Skeletal muscle satellite cell (primary cell): ENCODE measurements at regions not wholly inside any gene's neighbourhood (a gene's known extent, or its start where the extent isn't known, plus 50 kb on each side); places are given as distances from the start of the nearest gene placed in this dataset.
A peak's percentile ranks its signal among the peaks of the same experiment; 100 is the strongest.

Experiments
- H3K27me3 ChIP-seq: 2 replicates; pipeline ENCODE4 v1.7.0; 2013; ENCODE audit warnings: low read length; ENCODE audit not compliant: control insufficient read depth, insufficient read depth
- H3K36me3 ChIP-seq: 2 replicates; pipeline ENCODE4 v1.7.0; 2013; ENCODE audit warnings: mild to moderate bottlenecking, control low read depth, low read length; ENCODE audit not compliant: insufficient read depth
- H3K4me1 ChIP-seq: 2 replicates; pipeline ENCODE4 v1.7.0; 2013; ENCODE audit warnings: low read length; ENCODE audit not compliant: control insufficient read depth, insufficient read depth
- H3K4me2 ChIP-seq: 2 replicates; pipeline ENCODE4 v1.7.0; 2013; ENCODE audit warnings: mild to moderate bottlenecking, low read length
- H3K4me3 ChIP-seq: 2 replicates; pipeline ENCODE4 v1.7.0; 2013; ENCODE audit warnings: low read length
- H3K9ac ChIP-seq: 2 replicates; pipeline ENCODE4 v1.7.0; 2013; ENCODE audit warnings: mild to moderate bottlenecking, low read depth, low read length, moderate library complexity
- H3K9me3 ChIP-seq: replicated peaks from 2 replicates; pipeline ENCODE4 v1.7.0; 2013; ENCODE audit warnings: mild to moderate bottlenecking, control low read depth, low read length

GRCh38 chr2:225994748-225995405 is 595.4 kb downstream of the NYAP2 start:
- Histone ChIP-seq H3K4me2 (no peak overlapping the region), H3K4me1 (peaks cover 24% of the 10 kb centered on the region), H3K9me3 (no peaks in the 10 kb centered on the region), H3K4me3 (no peak overlapping the region), H3K9ac (no peak overlapping the region), H3K36me3 (no peaks in the 10 kb centered on the region), H3K27me3 (no peaks in the 10 kb centered on the region)

- Histone ChIP-seq H3K4me1 (peaks cover 24% of the 10 kb centered on the region), H3K4me2 (no peak overlapping the region), H3K9me3 (no peaks in the 10 kb centered on the region), H3K4me3 (no peak overlapping the region), H3K27me3 (no peaks in the 10 kb centered on the region), H3K36me3 (no peaks in the 10 kb centered on the region), H3K9ac (no peak overlapping the region)
These were observed 593.9 kb downstream of the NYAP2 start for GRCh38 chr2:225993430-225993829.

GRCh38 chr2:225989809-225990208 is 590.3 kb downstream of the NYAP2 start:
- Histone ChIP-seq H3K9ac (no peak overlapping the region), H3K27me3 (no peaks in the 10 kb centered on the region), H3K9me3 (no peaks in the 10 kb centered on the region), H3K4me2 (no peak overlapping the region), H3K36me3 (no peaks in the 10 kb centered on the region), H3K4me1 (peaks cover under 1% of the 10 kb centered on the region), H3K4me3 (no peak overlapping the region)

GRCh38 chr2:225980372-225980771 is 580.9 kb downstream of the NYAP2 start:
- no peak overlapping the region for H3K4me3 ChIP-seq
- no peak overlapping the region for H3K9ac ChIP-seq
- no peaks in the 10 kb centered on the region for H3K36me3 ChIP-seq
- no peaks in the 10 kb centered on the region for H3K9me3 ChIP-seq
- no peaks in the 10 kb centered on the region for H3K27me3 ChIP-seq
- no peak overlapping the region for H3K4me2 ChIP-seq
- no peaks in the 10 kb centered on the region for H3K4me1 ChIP-seq

GRCh38 chr2:225971433-225971832 is 571.9 kb downstream of the NYAP2 start:
- Histone ChIP-seq H3K4me2 (no peak overlapping the region), H3K4me1 (no peaks in the 10 kb centered on the region), H3K9ac (no peak overlapping the region), H3K27me3 (no peaks in the 10 kb centered on the region), H3K4me3 (no peak overlapping the region), H3K9me3 (no peaks in the 10 kb centered on the region), H3K36me3 (no peaks in the 10 kb centered on the region)

GRCh38 chr2:225948903-225949302 is 549.4 kb downstream of the NYAP2 start:
- Histone ChIP-seq H3K9me3 (no peaks in the 10 kb centered on the region), H3K4me3 (no peak overlapping the region), H3K36me3 (no peaks in the 10 kb centered on the region), H3K4me2 (no peak overlapping the region), H3K9ac (no peak overlapping the region), H3K27me3 (no peaks in the 10 kb centered on the region), H3K4me1 (no peaks in the 10 kb centered on the region)

- Histone ChIP-seq H3K9ac (no peak overlapping the region), H3K4me2 (no peak overlapping the region), H3K4me1 (no peaks in the 10 kb centered on the region), H3K4me3 (no peak overlapping the region), H3K27me3 (no peaks in the 10 kb centered on the region), H3K36me3 (no peaks in the 10 kb centered on the region), H3K9me3 (no peaks in the 10 kb centered on the region)
These were observed 539.5 kb downstream of the NYAP2 start for GRCh38 chr2:225938991-225939390.

- Histone ChIP-seq H3K27me3 (no peaks in the 10 kb centered on the region), H3K36me3 (no peaks in the 10 kb centered on the region), H3K4me2 (no peak overlapping the region), H3K9me3 (no peaks in the 10 kb centered on the region), H3K4me3 (no peak overlapping the region), H3K9ac (no peak overlapping the region), H3K4me1 (peaks cover 4% of the 10 kb centered on the region)
These were observed 538.2 kb downstream of the NYAP2 start for GRCh38 chr2:225937625-225938187.

- Histone ChIP-seq H3K27me3 (no peaks in the 10 kb centered on the region), H3K9me3 (no peaks in the 10 kb centered on the region), H3K4me3 (no peak overlapping the region), H3K4me1 (peaks cover 17% of the 10 kb centered on the region), H3K4me2 (peak overlapping the region; percentile 16), H3K9ac (no peak overlapping the region), H3K36me3 (no peaks in the 10 kb centered on the region)
These were observed 533.4 kb downstream of the NYAP2 start for GRCh38 chr2:225932811-225933413.

- Histone ChIP-seq H3K4me3 (no peak overlapping the region), H3K4me2 (no peak overlapping the region), H3K9ac (no peak overlapping the region), H3K27me3 (no peaks in the 10 kb centered on the region), H3K4me1 (peaks cover 17% of the 10 kb centered on the region), H3K9me3 (no peaks in the 10 kb centered on the region), H3K36me3 (no peaks in the 10 kb centered on the region)
These were observed 531.2 kb downstream of the NYAP2 start for GRCh38 chr2:225930687-225931086.

- H3K4me2 ChIP-seq, result no peak overlapping the region
- no peaks in the 10 kb centered on the region for H3K36me3 ChIP-seq
- H3K9ac ChIP-seq, result no peak overlapping the region
- no peaks in the 10 kb centered on the region for H3K27me3 ChIP-seq
- no peaks in the 10 kb centered on the region for H3K9me3 ChIP-seq
- no peaks in the 10 kb centered on the region for H3K4me1 ChIP-seq
- no peak overlapping the region for H3K4me3 ChIP-seq
These were observed 521.2 kb downstream of the NYAP2 start for GRCh38 chr2:225920621-225921220.
